ACHN (cell line): ENCODE measurements at regions not wholly inside any gene's neighbourhood (a gene's known extent, or its start where the extent isn't known, plus 50 kb on each side); places are given as distances from the start of the nearest gene placed in this dataset.

Source experiments
- DNase-seq: peaks from one replicate; pipeline ENCODE4 v3.0.0-alpha.2; 2015
- in situ Hi-C: cut with HindIII; loops from 2 replicates; pipeline ENCODE4 v1.10.0; 2017; ENCODE audit warnings: low sequenced_read_pairs, low pct_ligation_motif_present, low pct_unique_long_range_greater_than_20kb

DNA sequence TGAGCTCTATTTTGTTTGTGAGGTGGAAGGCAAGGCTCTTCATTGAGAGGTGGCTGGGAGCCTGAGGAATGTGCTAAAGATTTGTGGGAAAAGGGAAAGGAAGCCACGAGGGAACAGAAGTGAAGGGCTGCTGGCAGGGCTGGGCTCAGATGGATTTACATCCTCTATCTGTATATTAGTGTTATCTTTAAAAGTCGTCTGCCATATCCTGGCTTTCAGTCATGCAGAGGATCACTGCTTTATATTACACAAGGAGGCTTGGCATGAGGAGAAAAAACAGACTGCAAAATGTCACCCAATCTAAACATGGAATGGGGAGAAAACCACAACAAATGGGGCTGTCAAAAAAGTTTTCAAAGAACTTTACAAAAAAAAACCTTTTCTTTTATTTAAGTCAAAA lies 434.4 kb downstream of the HRH4 start:
- in situ Hi-C loops, result no loop called here
- DNase-seq, result no peak

GRCh38 chr18:24897461-24897860 lies 437.0 kb downstream of the HRH4 start:
- DNase-seq, result no peak
- in situ Hi-C loops, result no loop called here

DNA sequence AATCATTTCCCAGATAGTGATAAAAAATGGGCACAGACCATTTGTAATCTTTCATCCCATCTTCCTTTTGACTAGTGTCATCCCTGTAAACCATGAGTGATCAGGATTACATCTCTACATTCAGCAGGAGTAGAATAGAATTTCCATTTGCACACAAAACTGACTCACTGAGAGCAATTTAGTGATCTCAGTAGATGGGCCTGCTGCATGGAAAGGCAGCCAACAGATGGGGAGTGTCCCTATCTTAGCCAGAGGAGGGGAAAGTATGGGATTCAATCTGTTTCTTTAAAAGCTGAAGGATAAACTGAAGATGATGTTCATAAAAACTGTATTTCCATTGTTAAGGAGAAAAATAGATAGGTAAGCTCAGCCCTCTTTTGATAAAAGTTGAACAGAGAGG lies 441.7 kb downstream of the ZNF521 start:
- no peak for DNase-seq
- in situ Hi-C loops, result no loop called here

- no peak for DNase-seq
- in situ Hi-C loops, result no loop called here
Observed at GRCh38 chr18:24913507-24914170, 438.3 kb downstream of the ZNF521 start.

- DNase-seq, result no peak
- in situ Hi-C loops, result no loop called here
Observed at GRCh38 chr18:24914171-24914525, 437.8 kb downstream of the ZNF521 start.

GRCh38 chr18:24914685-24915084 lies 437.3 kb downstream of the ZNF521 start:
- in situ Hi-C loops, result no loop called here
- no peak for DNase-seq

GRCh38 chr18:24915547-24915946 lies 436.4 kb downstream of the ZNF521 start:
- in situ Hi-C loops, result no loop called here
- DNase-seq, result no peak

GRCh38 chr18:24917767-24918166 lies 434.2 kb downstream of the ZNF521 start:
- in situ Hi-C loops, result no loop called here
- no peak for DNase-seq

DNA sequence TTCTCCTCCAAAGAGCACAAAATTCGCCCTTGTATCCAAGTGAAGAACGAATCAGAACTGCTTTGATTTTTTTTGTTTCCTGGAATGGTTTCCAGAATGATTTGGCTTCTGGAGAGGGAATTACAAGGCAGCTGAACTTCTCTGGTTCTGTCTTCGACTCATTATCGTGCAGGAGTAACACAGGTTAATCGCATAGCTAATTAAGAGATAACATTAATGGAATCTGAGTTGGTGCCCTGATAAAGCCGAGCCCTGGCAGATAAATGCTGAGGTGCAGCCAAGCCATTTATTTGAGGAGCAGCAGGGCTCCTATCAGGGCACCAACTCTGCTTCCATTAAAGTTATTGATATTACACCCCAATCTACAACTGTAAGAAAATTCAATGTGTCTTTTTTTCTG lies 433.7 kb downstream of the ZNF521 start:
- in situ Hi-C loops, result no loop called here

GRCh38 chr18:24919181-24919797 lies 432.7 kb downstream of the ZNF521 start:
- in situ Hi-C loops, result no loop called here
- no peak for DNase-seq

More for the DNA sequence above, 433.7 kb downstream of the ZNF521 start:
- DNase-seq, result no peak

DNA sequence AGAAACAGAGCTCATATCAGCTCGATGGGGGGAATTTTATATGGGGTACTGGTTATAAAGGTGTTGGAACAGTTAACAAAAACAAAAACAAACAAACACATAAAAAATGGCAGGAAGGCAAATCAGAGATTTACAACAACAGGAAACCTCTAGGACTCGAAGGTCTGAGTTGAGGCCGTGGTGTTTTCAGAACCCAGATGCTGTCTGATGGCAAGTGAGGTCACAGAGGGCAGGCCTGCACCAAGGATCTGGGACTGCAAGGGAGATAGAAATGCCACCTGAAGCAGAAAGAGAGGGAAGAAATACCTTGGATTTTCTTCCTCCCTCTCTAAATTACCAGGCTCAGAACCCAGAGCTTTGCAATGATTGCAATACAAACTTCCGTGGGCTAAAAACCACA lies 429.5 kb downstream of the ZNF521 start:
- in situ Hi-C loops, result no loop called here
- no peak for DNase-seq

DNA sequence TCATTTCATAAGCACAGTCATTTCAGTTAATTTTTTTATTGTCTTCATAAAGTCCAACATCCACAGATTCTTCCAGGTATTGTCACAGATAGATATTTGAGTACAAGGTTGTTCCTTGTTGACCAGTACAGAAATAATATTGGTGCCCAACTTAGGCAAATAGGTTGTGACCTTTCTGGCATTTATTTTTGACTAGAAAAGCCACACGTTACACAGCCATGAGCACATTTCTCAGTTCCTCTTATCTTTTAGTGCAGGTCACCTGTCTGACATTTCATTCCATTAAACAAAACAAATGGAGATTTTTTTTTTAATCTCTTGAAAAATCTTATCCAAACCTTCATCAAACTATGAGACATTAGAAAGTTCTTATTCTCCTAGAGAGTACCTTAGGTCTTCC lies 428.8 kb downstream of the ZNF521 start:
- in situ Hi-C loops, result no loop called here

GRCh38 chr18:24924066-24924716 lies 427.8 kb downstream of the ZNF521 start:
- in situ Hi-C loops, result no loop called here
- no peak for DNase-seq

More for the DNA sequence above, 428.8 kb downstream of the ZNF521 start:
- DNase-seq, result no peak

DNA sequence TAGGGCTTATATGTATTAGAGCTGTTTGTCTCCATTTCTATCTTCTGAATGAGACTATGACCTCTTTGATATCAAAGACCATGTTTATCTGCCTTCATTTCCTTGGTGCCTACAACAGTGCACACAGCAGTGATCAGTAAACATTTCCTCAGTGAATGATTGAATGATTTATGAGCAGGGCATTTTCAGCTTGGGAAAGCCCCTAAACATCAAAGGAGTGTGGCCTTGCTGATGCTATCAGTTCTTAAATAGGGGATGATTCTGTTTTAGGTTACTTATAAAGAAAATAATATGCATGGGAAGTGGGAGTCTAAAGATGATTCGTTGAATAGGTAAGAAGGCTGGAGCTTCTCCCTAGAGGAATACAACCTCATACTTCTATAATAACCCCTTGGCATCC lies 425.3 kb downstream of the ZNF521 start:
- DNase-seq, result no peak
- in situ Hi-C loops, result no loop called here

- in situ Hi-C loops, result no loop called here
- DNase-seq, result no peak
Observed at GRCh38 chr18:24928301-24928878, 423.6 kb downstream of the ZNF521 start.

GRCh38 chr18:24930478-24930877 lies 421.5 kb downstream of the ZNF521 start:
- no peak for DNase-seq
- in situ Hi-C loops, result no loop called here

- no peak for DNase-seq
- in situ Hi-C loops, result no loop called here
Observed at GRCh38 chr18:24930971-24931370, 421.0 kb downstream of the ZNF521 start.

DNA sequence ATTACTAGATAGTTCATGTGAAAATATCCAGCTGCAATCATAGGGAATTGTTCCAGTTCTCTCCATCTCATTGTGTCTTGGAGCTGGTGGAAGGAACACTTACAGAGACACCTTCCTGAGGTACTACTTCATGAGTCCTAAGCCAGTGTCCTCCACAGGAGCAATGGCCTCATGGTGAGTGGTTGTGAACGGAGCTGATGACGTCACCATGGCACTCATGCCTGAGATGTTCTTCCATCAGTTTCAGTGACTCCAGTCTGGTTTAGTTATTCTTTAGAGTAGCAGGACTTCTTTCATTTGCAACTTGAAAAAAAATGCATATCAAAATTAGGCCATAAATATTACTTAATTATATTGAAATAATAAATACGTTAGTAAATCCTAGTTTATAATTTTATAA lies 418.6 kb downstream of the ZNF521 start:
- in situ Hi-C loops, result no loop called here

DNA sequence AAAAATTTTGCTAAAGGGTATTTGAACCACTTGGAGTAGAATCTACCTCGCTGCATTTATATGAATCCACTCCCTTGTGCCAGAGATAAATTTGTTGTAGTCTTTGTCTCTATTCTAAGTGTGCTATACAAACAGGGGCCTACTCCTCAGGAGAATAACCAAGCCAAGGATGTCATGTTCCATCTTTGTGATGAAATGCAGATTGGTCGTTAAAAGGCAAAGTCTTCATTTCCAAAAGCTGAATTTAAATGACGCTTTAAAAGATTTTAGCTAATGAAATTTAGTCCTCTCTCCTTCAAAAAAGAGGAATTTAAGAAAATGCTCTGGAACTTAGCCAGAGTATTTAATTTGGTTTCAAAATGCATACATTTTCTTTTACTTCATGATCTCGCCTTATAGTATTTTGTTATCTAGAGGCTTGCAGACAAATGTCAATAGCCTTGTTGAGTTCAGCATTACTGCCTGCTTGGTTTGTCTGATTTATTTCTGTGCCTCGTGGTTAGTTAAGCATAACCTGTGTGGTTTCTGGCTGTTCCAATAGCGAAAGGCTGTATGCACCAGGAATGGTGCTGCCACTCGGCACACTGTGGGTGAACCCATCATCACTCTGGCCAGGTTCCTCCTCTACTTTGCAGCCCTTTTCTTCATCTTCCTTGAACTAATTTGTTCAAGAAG lies 417.6 kb downstream of the ZNF521 start:
- in situ Hi-C loops, result no loop called here

More for the DNA sequence above, 418.6 kb downstream of the ZNF521 start:
- no peak for DNase-seq

More for the DNA sequence above, 417.6 kb downstream of the ZNF521 start:
- DNase-seq, result no peak
